Naive thymus-derived CD4-positive, alpha-beta T cell (primary cell): ENCODE measurements at regions not wholly inside any gene's neighbourhood (a gene's known extent, or its start where the extent isn't known, plus 50 kb on each side); places are given as distances from the start of the nearest gene placed in this dataset.

ENCODE experiments used
- ATAC-seq: fragments of 150-1000 bp; cut with Tn5 transposase; 2 replicates; pipeline ENCODE4 v1.10.0; 2021; ENCODE audit warnings: mild to moderate bottlenecking, moderate library complexity
- CTCF ChIA-PET: fragments of 350-600 bp; sonication (Branson Sonifier 250); formaldehyde crosslinking; loops from one replicate; lab custom pipeline; 2021; ENCODE audit warnings: antibody characterized with exemption; lab: Charles Lee
- POLR2A ChIA-PET: fragments of 350-600 bp; sonication (Branson Sonifier 250); formaldehyde crosslinking; loops from one replicate; lab custom pipeline; 2021; ENCODE audit warnings: antibody characterized with exemption, inconsistent platforms; lab: Charles Lee
- DNase-seq, 9 donors: peaks; one replicate each; pipeline versions ENCODE4 v3.0.0 to v3.0.0-alpha.2; 2020 to 2022; ENCODE audit warnings: mixed read lengths in 1 of 9
- H3K27ac ChIP-seq: one replicate; pipeline ENCODE4 v1.7.0; 2013; ENCODE audit warnings: mild to moderate bottlenecking, low read depth, low read length, moderate library complexity
- H3K27me3 ChIP-seq, 2 donors: one replicate each; pipeline ENCODE4 v1.7.0; 2013; ENCODE audit warnings: low read length in 2 of 2, mild to moderate bottlenecking in 2 of 2, moderate library complexity in 2 of 2; ENCODE audit not compliant: control insufficient read depth in 2 of 2, insufficient read depth in 2 of 2
- H3K36me3 ChIP-seq, 3 experiments: 1 replicate in 2 of 3; 2 replicates in 1 of 3; pipeline ENCODE4 v1.7.0; 2013; ENCODE audit warnings: low read length in 3 of 3, mild to moderate bottlenecking in 3 of 3, moderate library complexity in 1 of 3; ENCODE audit not compliant: insufficient read depth in 3 of 3, control insufficient read depth in 2 of 3
- H3K4me1 ChIP-seq, 2 donors: one replicate each; pipeline ENCODE4 v1.7.0; 2013; ENCODE audit warnings: low read length in 2 of 2, mild to moderate bottlenecking in 2 of 2, moderate library complexity in 1 of 2; ENCODE audit not compliant: control insufficient read depth in 2 of 2, insufficient read depth in 2 of 2
- H3K4me3 ChIP-seq: 2 replicates; pipeline ENCODE4 v1.7.0; 2013; ENCODE audit warnings: mild to moderate bottlenecking, low read length
- H3K9me3 ChIP-seq, 3 experiments: 1 replicate in 2 of 3; 2 replicates in 1 of 3; pipeline ENCODE4 v1.7.0; 2013; ENCODE audit warnings: low read length in 3 of 3; ENCODE audit not compliant: control insufficient read depth in 2 of 3
- H3K27ac Mint-ChIP-seq, 9 donors: one replicate each; pipeline ENCODE4 v1.8.0; 2020 to 2022; ENCODE audit warnings: mixed read lengths in 9 of 9, mild to moderate bottlenecking in 8 of 9, moderate library complexity in 5 of 9, inconsistent platforms in 2 of 9
- H3K27me3 Mint-ChIP-seq, 5 donors: one replicate each; pipeline ENCODE4 v1.8.0; 2021 to 2022; ENCODE audit warnings: mixed read lengths in 5 of 5, mild to moderate bottlenecking in 1 of 5
- H3K36me3 Mint-ChIP-seq, 5 donors: one replicate each; pipeline ENCODE4 v1.8.0; 2020 to 2022; ENCODE audit warnings: mixed read lengths in 5 of 5, mild to moderate bottlenecking in 3 of 5, inconsistent platforms in 1 of 5
- H3K4me1 Mint-ChIP-seq, 7 donors: one replicate each; pipeline ENCODE4 v1.8.0; 2020 to 2022; ENCODE audit warnings: mixed read lengths in 7 of 7, mild to moderate bottlenecking in 3 of 7, inconsistent platforms in 1 of 7
- H3K4me3 Mint-ChIP-seq, 10 donors: one replicate each; pipeline ENCODE4 v1.8.0; 2020 to 2022; ENCODE audit warnings: mild to moderate bottlenecking in 10 of 10, mixed read lengths in 10 of 10, moderate library complexity in 6 of 10, inconsistent platforms in 2 of 10
- H3K9me3 Mint-ChIP-seq, 11 donors: one replicate each; pipeline ENCODE4 v1.8.0; 2020 to 2022; ENCODE audit warnings: mixed read lengths in 11 of 11, mild to moderate bottlenecking in 4 of 11, inconsistent platforms in 1 of 11, moderate library complexity in 1 of 11
- intact Hi-C, 2 donors: fragments of 100-400 bp; cut with micrococcal nuclease; formaldehyde crosslinking; loops; one replicate each; pipeline ENCODE4 v1.15.1; 2023

GRCh38 chr12:92363295-92364146 is 217.9 kb upstream of the BTG1 start:
- peaks cover 0 to 11% (median 0%) of the 10 kb centered on the region in 3 experiments for H3K9me3 ChIP-seq
- DNase-seq (peak in 8 of 9 donors; percentile 23 to 75 (median 62)), ATAC-seq (peak; percentile 65)
- peaks cover 33 to 88% (median 76%) of the 10 kb centered on the region in 7 donors for H3K4me1 Mint-ChIP-seq
- H3K27ac ChIP-seq: peak overlapping the region; percentile 69
- ChIA-PET CTCF (interaction anchor here (1.1 to 2.4 kb wide), 5 partner anchors 11 to 982 kb away, joined by 3 to 9 read pairs (median 5); no protein-coding TSS in a partner anchor), POLR2A (interaction anchor here (0.6 to 7.4 kb wide), 23 partner anchors 11 to 552 kb away, joined by 3 to 140 read pairs (median 5); partner anchors contain the start of gene BTG1)
- no peaks in the 10 kb centered on the region for H3K27me3 Mint-ChIP-seq
- no peaks in the 10 kb centered on the region for H3K36me3 ChIP-seq
- peaks cover 0 to 52% (median 6%) of the 10 kb centered on the region in 5 donors for H3K36me3 Mint-ChIP-seq
- peak overlapping the region; percentile 68 to 90 (median 80) for H3K4me3 Mint-ChIP-seq
- H3K4me1 ChIP-seq: peaks cover 35 to 67% of the 10 kb centered on the region in 2 donors
- peak overlapping the region; percentile 92 to 99 (median 97) for H3K27ac Mint-ChIP-seq
- peak overlapping the region; percentile 49 for H3K4me3 ChIP-seq
- H3K9me3 Mint-ChIP-seq: peaks cover 0 to 47% (median 27%) of the 10 kb centered on the region in 11 donors
- H3K27me3 ChIP-seq: no peaks in the 10 kb centered on the region
- intact Hi-C loops: loop anchor here (1.0 to 5.0 kb wide), 8 partner anchors 11 to 486 kb away; no protein-coding TSS in a partner anchor

DNA sequence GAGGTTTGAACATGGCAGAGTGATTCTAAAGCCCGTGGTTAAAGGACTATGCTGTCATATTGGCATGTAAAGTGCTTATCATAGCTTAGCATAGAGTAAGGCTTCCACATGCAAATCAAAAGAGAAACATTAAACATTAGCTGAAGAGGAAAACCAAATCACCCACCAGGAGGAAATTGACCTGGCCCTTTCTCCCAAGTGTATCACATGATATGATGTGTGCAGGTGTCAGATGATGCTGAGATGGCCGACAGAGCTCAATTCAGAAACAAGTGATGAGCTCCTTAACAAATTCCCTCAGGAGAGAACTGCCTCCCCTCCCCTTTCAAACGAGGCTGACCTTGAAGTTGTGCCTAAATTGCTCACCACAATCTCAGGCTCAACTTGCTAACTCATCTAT is 217.1 kb upstream of the BTG1 start:
- POLR2A ChIA-PET: interaction anchor here (0.6 to 7.4 kb wide), 16 partner anchors 10 to 485 kb away, joined by 3 to 140 read pairs (median 6); partner anchors contain the start of gene BTG1
- intact Hi-C loops: loop anchor here (1.0 to 5.0 kb wide), 8 partner anchors 12 to 485 kb away; no protein-coding TSS in a partner anchor
- DNase-seq (no peak), ATAC-seq (no peak)
- H3K36me3 ChIP-seq: no peaks in the 10 kb centered on the region
- Mint-ChIP-seq H3K9me3 (peaks cover 2 to 52% (median 29%) of the 10 kb centered on the region in 11 donors), H3K27me3 (no peaks in the 10 kb centered on the region), H3K36me3 (peaks cover 2 to 53% (median 8%) of the 10 kb centered on the region in 5 donors), H3K27ac (peak overlapping the region; percentile 92 to 99 (median 97)), H3K4me1 (peaks cover 33 to 88% (median 80%) of the 10 kb centered on the region in 7 donors), H3K4me3 (peak overlapping the region in 9 of 10 donors; percentile 68 to 90 (median 79))
- H3K4me1 ChIP-seq: peaks cover 35 to 69% of the 10 kb centered on the region in 2 donors
- peak overlapping the region; percentile 49 for H3K4me3 ChIP-seq
- peaks cover 0 to 15% (median 0%) of the 10 kb centered on the region in 3 experiments for H3K9me3 ChIP-seq
- CTCF ChIA-PET: interaction anchor here (0.5 to 2.4 kb wide), 6 partner anchors 11 to 982 kb away, joined by 3 to 9 read pairs (median 4); no protein-coding TSS in a partner anchor
- H3K27ac ChIP-seq: peak overlapping the region; percentile 69
- no peaks in the 10 kb centered on the region for H3K27me3 ChIP-seq

DNA sequence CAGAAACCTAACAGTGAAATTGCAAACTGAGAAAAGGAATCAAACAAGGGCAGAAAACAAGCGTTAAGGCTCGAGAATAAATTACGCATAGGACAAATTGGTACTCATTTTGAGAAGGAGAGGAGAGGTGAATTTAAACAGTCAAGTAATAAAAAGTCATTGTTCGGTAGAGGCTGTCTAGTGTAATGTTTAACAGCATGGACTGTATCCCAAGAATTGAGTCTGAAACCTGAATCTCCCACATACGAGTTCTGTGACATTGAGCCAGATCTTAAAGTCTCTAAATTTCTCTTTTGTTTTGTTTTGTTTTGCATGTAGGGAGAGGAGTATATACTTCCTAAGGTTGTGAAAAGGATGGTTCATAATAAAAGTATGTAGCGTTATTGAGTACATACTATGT is 216.5 kb upstream of the BTG1 start:
- H3K9me3 Mint-ChIP-seq: peaks cover 4 to 58% (median 31%) of the 10 kb centered on the region in 11 donors

DNA sequence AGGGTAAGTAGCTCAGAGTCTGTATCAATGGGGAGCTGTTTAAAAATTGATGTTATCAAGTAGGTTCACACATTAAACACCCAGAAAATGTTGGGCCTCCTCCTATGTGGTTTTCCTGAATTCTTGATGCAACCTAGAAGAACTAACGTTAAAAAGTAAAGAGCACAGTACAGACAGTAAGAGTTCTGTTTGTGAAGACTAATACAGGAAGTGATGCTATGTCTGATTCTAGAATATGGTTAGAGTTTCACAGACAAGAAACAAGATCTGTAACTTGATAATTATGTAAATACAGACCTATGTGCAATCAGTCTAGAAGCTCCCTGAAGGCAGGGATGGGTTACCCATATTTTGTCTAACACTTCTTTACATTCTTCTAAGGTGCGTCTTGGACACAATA is 214.9 kb upstream of the BTG1 start:
- peak; percentile 86 for ATAC-seq
- DNase-seq: peak in 7 of 9 donors; percentile 37 to 82 (median 76)
- intact Hi-C loops: loop anchor here in 1 of 2 donors (1.0 to 5.0 kb wide), 8 partner anchors 11 to 483 kb away; no protein-coding TSS in a partner anchor
- Histone ChIP-seq H3K36me3 (no peaks in the 10 kb centered on the region), H3K4me3 (peak overlapping the region; percentile 1), H3K4me1 (peaks cover 40 to 72% of the 10 kb centered on the region in 2 donors), H3K9me3 (peaks cover 0 to 15% (median 0%) of the 10 kb centered on the region in 3 experiments), H3K27ac (peak overlapping the region; percentile 69), H3K27me3 (no peaks in the 10 kb centered on the region)
- ChIA-PET CTCF (interaction anchor here (0.6 to 1.2 kb wide), 3 partner anchors 38 to 783 kb away, joined by 3 read pairs; no protein-coding TSS in a partner anchor), POLR2A (interaction anchor here (0.5 to 7.4 kb wide), 23 partner anchors 8 to 514 kb away, joined by 3 to 140 read pairs (median 4); partner anchors contain the start of gene BTG1)
- H3K27me3 Mint-ChIP-seq: no peaks in the 10 kb centered on the region
- H3K27ac Mint-ChIP-seq: peak overlapping the region; percentile 72 to 99 (median 97)
- peaks cover 12 to 71% (median 14%) of the 10 kb centered on the region in 5 donors for H3K36me3 Mint-ChIP-seq
- peaks cover 3 to 73% (median 40%) of the 10 kb centered on the region in 11 donors for H3K9me3 Mint-ChIP-seq
- H3K4me3 Mint-ChIP-seq: peak overlapping the region; percentile 18 to 78 (median 52)
- peaks cover 45 to 95% (median 90%) of the 10 kb centered on the region in 7 donors for H3K4me1 Mint-ChIP-seq

More for the DNA sequence above, 216.5 kb upstream of the BTG1 start:
- no peak for ATAC-seq
- H3K9me3 ChIP-seq: peaks cover 0 to 15% (median 0%) of the 10 kb centered on the region in 3 experiments
- peak overlapping the region in 8 of 9 donors; percentile 96 to 99 (median 98) for H3K27ac Mint-ChIP-seq
- peaks cover 35 to 69% of the 10 kb centered on the region in 2 donors for H3K4me1 ChIP-seq
- peak overlapping the region in 9 of 10 donors; percentile 11 to 90 (median 44) for H3K4me3 Mint-ChIP-seq
- H3K27me3 Mint-ChIP-seq: no peaks in the 10 kb centered on the region
- peak overlapping the region; percentile 69 for H3K27ac ChIP-seq
- peak overlapping the region; percentile 49 for H3K4me3 ChIP-seq
- H3K27me3 ChIP-seq: no peaks in the 10 kb centered on the region
- intact Hi-C loops: loop anchor here (2.0 to 5.0 kb wide), 5 partner anchors 17 to 485 kb away; no protein-coding TSS in a partner anchor
- peaks cover 33 to 94% (median 85%) of the 10 kb centered on the region in 7 donors for H3K4me1 Mint-ChIP-seq
- POLR2A ChIA-PET: interaction anchor here (0.6 to 7.4 kb wide), 9 partner anchors 9 to 225 kb away, joined by 3 to 140 read pairs (median 14); partner anchors contain the start of gene BTG1
- H3K36me3 Mint-ChIP-seq: peaks cover 5 to 60% (median 8%) of the 10 kb centered on the region in 5 donors
- H3K36me3 ChIP-seq: no peaks in the 10 kb centered on the region
- no peak for DNase-seq
- CTCF ChIA-PET: interaction anchor here (0.6 kb wide), 1 partner anchor 378 kb away, joined by 3 read pairs; no protein-coding TSS in a partner anchor

DNA sequence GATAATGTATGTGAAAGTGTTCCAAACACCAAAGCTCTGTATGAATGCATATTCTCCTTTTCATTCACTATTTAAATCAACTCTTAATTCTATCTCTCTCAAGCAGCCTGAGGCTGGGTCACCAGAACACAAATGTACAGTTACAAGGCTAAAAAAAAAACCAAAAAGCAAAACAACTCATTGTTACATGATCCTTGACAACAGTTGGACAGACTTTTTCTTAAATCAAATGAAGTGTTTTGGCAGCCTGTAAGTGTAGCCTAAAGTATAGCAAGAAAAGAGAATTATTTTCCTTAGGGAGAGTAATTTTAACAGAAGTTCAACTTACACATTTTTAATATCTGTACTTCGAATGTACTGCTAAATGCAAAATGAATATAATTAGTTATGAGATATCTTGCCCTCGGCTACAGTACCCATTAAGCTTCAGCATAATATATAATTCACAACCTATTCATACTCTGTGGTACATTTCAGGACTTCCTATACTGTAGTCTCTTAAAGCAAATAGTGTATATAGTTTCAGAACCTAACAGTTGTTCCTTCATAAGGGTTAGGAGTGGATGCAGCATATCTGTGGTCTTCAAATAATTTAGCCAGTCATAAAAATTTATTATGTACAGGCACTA is 214.0 kb upstream of the BTG1 start:
- peaks cover 12 to 68% (median 15%) of the 10 kb centered on the region in 5 donors for H3K36me3 Mint-ChIP-seq

More for the DNA sequence above, 214.0 kb upstream of the BTG1 start:
- Histone ChIP-seq H3K4me3 (peak overlapping the region; percentile 1), H3K4me1 (peaks cover 40 to 66% of the 10 kb centered on the region in 2 donors), H3K36me3 (no peaks in the 10 kb centered on the region), H3K27me3 (no peaks in the 10 kb centered on the region), H3K9me3 (peaks cover 0 to 15% (median 0%) of the 10 kb centered on the region in 3 experiments), H3K27ac (peak overlapping the region; percentile 52)
- Mint-ChIP-seq H3K4me1 (peaks cover 42 to 93% (median 85%) of the 10 kb centered on the region in 7 donors), H3K27me3 (no peaks in the 10 kb centered on the region), H3K4me3 (peak overlapping the region in 8 of 10 donors; percentile 29 to 78 (median 58)), H3K27ac (peak overlapping the region; percentile 72 to 99 (median 97)), H3K9me3 (peaks cover 3 to 73% (median 40%) of the 10 kb centered on the region in 11 donors)
- intact Hi-C loops: loop anchor here in 1 of 2 donors (1.0 to 5.0 kb wide), 8 partner anchors 10 to 482 kb away; no protein-coding TSS in a partner anchor
- CTCF ChIA-PET: interaction anchor here (0.6 to 1.2 kb wide), 5 partner anchors 39 to 782 kb away, joined by 3 read pairs; no protein-coding TSS in a partner anchor
- ATAC-seq: no peak
- POLR2A ChIA-PET: interaction anchor here (0.5 to 7.4 kb wide), 21 partner anchors 9 to 514 kb away, joined by 3 to 140 read pairs (median 4); partner anchors contain the start of gene BTG1
- DNase-seq: no peak
